ENCODE measurements at regions not wholly inside any gene's neighbourhood (a gene's known extent, or its start where the extent isn't known, plus 50 kb on each side); places are given as distances from the start of the nearest gene placed in this dataset.
"Not testable (repeated sequence)": the region's sequence is repeated elsewhere in the genome, so short reads cannot be mapped to it uniquely, and the experiment has no call there.

GRCh38 chr4:178202422-178202821 is 760.2 kb upstream of the AGA start:
- H3K4me3 ChIP-seq (ENCODE audit: low read depth in 1 of 2, low read length in 1 of 2) = no peak overlapping the region
- TF ChIP-seq CTCF (IDR thresholded peaks at IDR 0.05) = no peak
- H3K9me3 ChIP-seq = no peaks in the 10 kb centered on the region
- no peaks in the 10 kb centered on the region for H3K36me3 ChIP-seq
- no peaks in the 10 kb centered on the region for H3K27me3 ChIP-seq
- no peaks in the 10 kb centered on the region for H3K4me1 ChIP-seq (ENCODE audit: control insufficient read depth in 1 of 2, insufficient read depth in 1 of 2, low read depth in 1 of 2, low read length in 1 of 2)
- H3K27ac ChIP-seq = no peak overlapping the region

GRCh38 chr4:178205826-178206225 is 763.6 kb upstream of the AGA start:
- H3K27ac ChIP-seq = no peak overlapping the region
- H3K27me3 ChIP-seq = no peaks in the 10 kb centered on the region
- TF ChIP-seq CTCF (IDR thresholded peaks at IDR 0.05) = no peak
- H3K9me3 ChIP-seq = no peaks in the 10 kb centered on the region
- H3K4me3 ChIP-seq (ENCODE audit: low read depth in 1 of 2, low read length in 1 of 2) = no peak overlapping the region
- no peaks in the 10 kb centered on the region for H3K36me3 ChIP-seq
- H3K4me1 ChIP-seq (ENCODE audit: control insufficient read depth in 1 of 2, insufficient read depth in 1 of 2, low read depth in 1 of 2, low read length in 1 of 2) = no peaks in the 10 kb centered on the region

GRCh38 chr4:178215309-178215708 is 773.1 kb upstream of the AGA start:
- Histone ChIP-seq H3K27ac (no peak overlapping the region), H3K27me3 (no peaks in the 10 kb centered on the region), H3K9me3 (no peaks in the 10 kb centered on the region), H3K36me3 (no peaks in the 10 kb centered on the region), H3K4me3 (ENCODE audit: low read depth in 1 of 2, low read length in 1 of 2) (no peak overlapping the region), H3K4me1 (ENCODE audit: control insufficient read depth in 1 of 2, insufficient read depth in 1 of 2, low read depth in 1 of 2, low read length in 1 of 2) (no peaks in the 10 kb centered on the region)
- TF ChIP-seq CTCF (IDR thresholded peaks at IDR 0.05) = no peak

GRCh38 chr4:178215763-178216162 is 773.5 kb upstream of the AGA start:
- Histone ChIP-seq H3K27me3 (no peaks in the 10 kb centered on the region), H3K4me1 (ENCODE audit: control insufficient read depth in 1 of 2, insufficient read depth in 1 of 2, low read depth in 1 of 2, low read length in 1 of 2) (no peaks in the 10 kb centered on the region), H3K4me3 (ENCODE audit: low read depth in 1 of 2, low read length in 1 of 2) (no peak overlapping the region), H3K27ac (no peak overlapping the region), H3K36me3 (no peaks in the 10 kb centered on the region), H3K9me3 (no peaks in the 10 kb centered on the region)
- no peak for TF ChIP-seq CTCF (IDR thresholded peaks at IDR 0.05)

- H3K27ac ChIP-seq; H3K9me3 ChIP-seq; H3K4me3 ChIP-seq (ENCODE audit: low read depth in 1 of 2, low read length in 1 of 2); H3K4me1 ChIP-seq (ENCODE audit: control insufficient read depth in 1 of 2, insufficient read depth in 1 of 2, low read depth in 1 of 2, low read length in 1 of 2); H3K27me3 ChIP-seq; H3K36me3 ChIP-seq: not testable (repeated sequence)
Measured at GRCh38 chr4:178226421-178226820, 784.2 kb upstream of the AGA start.

- TF ChIP-seq CTCF (IDR thresholded peaks at IDR 0.05) = no peak
- no peaks in the 10 kb centered on the region for H3K36me3 ChIP-seq
- no peaks in the 10 kb centered on the region for H3K27me3 ChIP-seq
- no peak overlapping the region for H3K27ac ChIP-seq
- H3K4me1 ChIP-seq (ENCODE audit: control insufficient read depth in 1 of 2, insufficient read depth in 1 of 2, low read depth in 1 of 2, low read length in 1 of 2) = no peaks in the 10 kb centered on the region
- no peaks in the 10 kb centered on the region for H3K9me3 ChIP-seq
- no peak overlapping the region for H3K4me3 ChIP-seq (ENCODE audit: low read depth in 1 of 2, low read length in 1 of 2)
Measured at GRCh38 chr4:178233906-178234305, 791.7 kb upstream of the AGA start.
